Epidermal melanocyte (primary cell): ENCODE measurements at regions not wholly inside any gene's neighbourhood (a gene's known extent, or its start where the extent isn't known, plus 50 kb on each side); places are given as distances from the start of the nearest gene placed in this dataset.
"Not testable (repeated sequence)": the region's sequence is repeated elsewhere in the genome, so short reads cannot be mapped to it uniquely, and the experiment has no call there.

Source experiments
- DNase-seq: peaks from one replicate; pipeline ENCODE4 v3.0.0; 2011; ENCODE audit warnings: low spot score; ENCODE audit not compliant: insufficient read length

DNA sequence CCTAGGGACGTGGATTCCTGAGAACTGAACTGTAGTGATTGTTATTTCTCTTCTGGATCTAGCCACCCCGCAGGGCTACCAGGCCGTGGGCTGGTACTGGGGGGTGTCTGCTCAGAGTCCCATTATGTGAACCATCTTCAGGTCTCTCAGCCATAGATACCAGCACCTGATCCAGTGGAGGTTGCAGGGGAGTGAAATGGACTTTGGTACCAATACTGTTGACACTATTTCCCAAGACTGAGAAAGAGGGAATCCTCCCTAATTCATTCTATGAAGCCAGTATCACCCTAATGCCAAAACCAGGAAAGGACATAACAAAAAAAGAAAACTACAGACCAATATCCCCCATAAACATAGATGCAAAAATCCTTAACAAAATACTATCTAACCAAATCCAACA, 237.0 kb upstream of the AGTR1 start:
- DNase-seq: no peak

DNA sequence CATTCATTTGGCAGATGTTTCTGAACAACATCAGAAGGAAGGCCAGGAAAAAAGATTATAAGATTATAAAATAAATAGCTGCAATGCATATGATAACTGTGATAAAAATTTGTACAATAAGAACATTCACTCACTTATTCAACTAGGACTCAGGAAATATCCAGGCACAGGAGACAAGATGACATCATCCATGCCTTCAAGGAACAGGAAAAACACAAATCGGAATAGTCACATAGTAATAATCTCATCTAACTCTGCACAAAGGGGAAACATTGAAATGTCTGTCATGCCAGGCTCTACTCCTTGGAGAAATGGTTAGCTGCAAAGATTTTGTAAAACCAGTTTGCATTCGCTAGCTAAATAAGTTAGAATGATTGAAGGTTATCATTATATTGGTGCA, 233.5 kb upstream of the AGTR1 start:
- no peak for DNase-seq

DNA sequence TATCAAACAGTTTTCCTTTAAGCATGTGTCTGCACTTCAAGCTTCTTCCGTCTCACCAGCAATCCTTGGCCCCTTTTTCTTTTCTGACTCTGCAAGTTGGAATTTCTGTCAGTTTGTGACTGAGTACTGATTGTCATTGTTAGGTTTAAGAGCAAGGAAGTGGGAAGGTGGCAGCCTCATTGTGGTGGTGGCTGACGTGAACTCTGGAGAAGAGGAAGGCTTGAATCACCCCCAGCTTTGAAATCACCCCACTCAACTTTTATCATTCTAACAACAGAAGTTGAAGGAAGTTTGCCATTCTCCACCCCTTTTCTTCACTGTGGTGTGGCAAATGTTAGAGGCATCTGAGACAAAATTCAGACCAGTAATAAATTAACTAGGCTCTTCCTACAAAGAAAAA, 231.6 kb upstream of the AGTR1 start:
- no peak for DNase-seq

DNA sequence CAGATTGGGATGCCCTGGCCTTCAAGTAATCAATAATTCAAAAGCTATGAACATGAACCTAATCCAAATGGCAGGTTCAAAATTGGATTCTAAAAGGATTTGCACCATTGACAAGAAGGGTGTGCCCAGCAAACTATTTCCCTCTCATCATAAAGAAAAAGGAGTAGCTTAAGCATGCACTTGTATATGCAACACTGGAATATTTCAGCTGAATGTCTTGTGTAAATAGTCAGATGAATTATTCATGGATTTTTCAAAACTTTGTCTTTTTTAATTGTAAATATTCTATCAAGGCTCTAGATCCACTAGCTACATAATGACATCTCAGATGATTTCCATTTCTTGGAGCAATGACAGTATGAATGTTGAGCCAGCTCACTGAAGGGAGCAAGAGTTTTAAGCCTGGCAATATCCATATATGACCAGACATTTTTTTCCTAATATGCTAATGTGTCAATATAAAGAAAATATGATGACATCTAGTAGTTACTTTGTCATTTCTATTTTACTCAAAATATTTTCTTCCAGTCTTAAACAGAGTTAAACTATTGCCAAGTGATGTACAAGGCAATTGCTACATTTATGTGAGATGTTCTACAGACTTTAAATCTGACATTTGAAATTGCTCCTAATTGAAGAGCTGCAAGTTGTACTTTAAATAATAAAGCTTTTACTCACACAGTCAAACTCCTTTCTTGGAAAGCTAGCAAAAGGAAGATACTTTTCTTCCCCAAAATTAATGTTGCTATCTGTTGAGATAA, 230.5 kb upstream of the AGTR1 start:
- DNase-seq: no peak

DNA sequence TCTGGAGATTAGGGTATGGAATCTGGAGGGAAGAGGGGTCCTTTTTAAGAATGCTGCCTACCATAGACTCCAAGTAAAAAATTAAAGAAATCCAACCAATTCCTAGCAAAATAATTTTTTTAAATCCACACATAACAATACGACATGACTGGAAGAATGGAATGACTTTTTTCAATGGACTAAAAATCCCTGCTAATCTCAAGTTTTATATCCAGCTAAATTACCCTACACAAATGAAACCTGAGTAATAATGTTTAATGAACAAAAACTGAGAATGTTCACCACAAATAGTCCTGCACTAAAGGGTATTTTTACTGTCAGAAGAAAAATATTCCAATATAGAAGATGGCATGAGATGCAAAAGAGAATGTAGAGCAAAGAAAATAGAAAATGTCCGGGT, 220.3 kb upstream of the AGTR1 start:
- DNase-seq: no peak

DNA sequence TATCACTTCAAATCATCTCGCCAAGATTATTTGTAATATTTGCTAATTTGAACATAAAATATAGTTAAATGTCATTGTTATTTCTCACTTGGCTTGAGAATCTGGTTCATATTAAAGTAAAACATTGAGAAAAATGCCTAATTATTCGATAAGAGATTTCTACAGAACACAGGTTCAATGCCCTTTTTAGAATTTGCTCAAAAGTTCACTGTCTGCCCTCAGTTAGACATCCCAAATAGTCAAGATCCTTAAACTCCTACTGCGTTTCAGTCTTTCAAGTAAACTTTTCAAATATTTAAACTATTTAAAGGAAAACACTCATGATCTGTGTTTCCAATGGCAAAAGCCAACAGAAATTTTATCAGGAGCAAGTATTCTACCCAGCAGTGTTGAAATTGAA, 204.1 kb upstream of the AGTR1 start:
- DNase-seq: no peak

DNA sequence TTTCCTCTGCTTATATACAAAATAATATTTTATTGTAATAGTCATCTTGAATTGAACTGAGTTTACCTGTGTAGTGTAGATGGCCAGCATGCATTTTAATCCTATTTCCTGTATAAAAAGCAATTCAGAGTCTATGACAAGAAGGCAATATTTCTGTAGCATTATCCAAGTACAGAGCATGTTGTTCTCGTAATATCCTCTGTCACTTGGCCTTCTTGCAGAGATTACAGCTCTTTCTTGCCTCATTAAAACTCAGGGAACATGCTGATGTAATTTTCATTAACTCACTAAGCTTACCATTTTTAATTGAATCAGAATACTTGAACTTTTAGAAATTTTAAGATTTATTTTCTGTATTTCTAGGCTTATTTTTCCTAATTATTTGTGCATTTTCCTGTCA, 203.3 kb upstream of the AGTR1 start:
- no peak for DNase-seq

DNA sequence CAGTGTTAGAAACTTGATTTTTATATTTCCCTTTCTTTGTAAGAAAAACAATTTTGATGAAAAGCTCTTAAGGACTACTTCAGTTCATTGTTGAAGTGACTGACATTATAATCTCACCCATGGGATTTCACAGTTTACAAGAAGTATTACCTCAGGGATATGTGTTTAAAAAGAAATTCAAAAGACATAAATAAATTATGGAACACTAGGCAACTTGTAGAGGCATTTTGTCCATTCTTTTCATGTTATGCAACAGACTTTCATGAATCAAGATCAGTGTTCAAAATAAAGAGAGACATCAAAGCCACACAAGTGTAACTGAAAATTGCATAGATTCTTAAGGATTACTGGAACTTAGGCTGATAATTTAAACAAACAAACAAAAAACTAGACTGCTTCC, 196.8 kb upstream of the AGTR1 start:
- no peak for DNase-seq

DNA sequence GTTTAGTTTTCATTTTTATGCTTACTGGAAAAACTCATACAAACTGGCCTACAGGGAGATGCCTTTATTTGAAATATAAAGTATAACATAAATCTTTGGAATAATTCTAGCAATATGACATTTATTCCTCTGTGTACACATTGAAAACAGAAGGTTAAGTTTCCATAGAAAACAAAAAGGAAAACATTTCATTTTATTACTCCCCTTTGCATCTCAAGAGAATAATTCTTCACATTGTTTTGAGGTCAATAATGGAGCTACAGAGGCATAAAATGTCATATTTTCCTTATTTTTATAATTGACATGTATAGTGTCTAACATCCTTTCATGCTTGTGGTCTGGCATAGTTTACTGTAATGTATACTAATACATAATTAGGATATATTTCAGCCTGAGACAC, 187.6 kb upstream of the AGTR1 start:
- no peak for DNase-seq

DNA sequence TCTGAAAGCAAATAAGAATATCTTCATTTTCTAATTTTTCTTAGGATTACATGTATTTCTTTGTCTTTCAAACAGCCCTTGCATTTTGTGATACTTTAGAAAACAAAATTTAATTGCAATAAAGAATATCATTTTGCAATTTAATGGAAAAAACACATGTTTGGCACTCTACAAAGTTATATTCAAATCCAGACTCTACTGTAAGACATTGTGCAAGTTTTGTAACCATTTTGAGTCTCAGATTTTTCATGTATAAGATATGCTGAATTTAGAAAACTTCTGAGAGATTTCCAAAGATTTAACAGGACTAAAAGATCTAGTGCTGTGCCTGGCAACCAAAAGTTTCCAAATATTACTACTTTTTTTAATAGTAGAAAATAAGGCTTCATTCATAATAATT, 187.1 kb upstream of the AGTR1 start:
- DNase-seq: no peak

DNA sequence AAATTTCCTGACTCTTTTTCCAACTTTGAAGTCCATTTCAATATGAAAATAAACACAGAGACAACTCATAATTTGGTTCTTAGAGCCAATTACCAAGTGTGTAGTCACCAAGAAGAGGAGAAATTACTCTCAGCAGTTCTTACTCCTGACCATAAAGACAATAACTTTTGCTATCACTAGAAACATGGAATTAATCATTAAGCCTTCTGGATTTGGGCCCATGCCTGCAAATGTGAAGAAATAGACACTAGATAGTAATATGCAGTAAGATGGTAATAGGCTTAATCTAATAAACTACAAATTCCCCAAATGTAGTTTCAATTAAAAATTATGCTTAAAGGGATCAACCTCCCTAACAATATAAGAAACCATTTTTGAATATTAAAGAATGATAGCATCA, 185.1 kb upstream of the AGTR1 start:
- DNase-seq: no peak

DNA sequence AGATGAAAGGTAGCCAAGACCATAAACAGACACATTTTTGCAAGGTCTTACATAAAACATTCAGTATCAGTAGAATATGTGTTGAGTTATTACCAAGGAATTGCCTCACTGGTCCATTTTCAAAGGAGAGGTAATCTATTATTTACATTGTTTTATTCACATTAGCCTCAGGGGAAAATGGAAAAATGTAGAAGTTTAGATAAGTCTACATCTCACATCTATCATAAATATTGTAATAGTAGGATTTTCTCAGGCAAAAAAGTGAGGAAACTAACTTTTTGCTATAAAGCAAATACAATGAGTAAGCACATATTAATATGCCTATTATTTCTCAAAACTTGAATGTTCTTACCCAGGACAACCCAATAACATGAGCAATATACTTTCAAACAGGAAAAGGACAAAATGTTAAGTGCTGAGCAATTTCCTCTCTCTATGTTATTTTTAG, 184.6 kb upstream of the AGTR1 start:
- DNase-seq: no peak

DNA sequence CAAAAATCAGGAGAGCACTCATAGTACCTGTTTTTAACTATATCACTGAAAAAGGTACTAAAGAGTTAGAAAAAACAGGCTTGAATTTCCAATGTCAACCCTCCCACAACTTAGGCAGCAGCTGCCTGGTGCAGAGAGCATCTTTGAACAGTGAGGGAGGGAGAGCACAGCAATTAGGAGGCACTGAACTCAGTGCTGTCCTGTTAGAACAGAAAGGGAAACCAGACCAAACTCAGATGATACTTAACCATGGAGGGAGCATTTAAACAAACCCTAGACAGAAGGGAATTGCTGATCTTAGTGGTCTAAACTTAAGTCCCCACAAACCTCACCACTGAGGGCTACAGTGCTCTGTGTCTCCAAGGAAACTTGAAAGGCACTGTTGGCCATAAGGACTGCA, 179.2 kb upstream of the AGTR1 start:
- DNase-seq: no peak

DNA sequence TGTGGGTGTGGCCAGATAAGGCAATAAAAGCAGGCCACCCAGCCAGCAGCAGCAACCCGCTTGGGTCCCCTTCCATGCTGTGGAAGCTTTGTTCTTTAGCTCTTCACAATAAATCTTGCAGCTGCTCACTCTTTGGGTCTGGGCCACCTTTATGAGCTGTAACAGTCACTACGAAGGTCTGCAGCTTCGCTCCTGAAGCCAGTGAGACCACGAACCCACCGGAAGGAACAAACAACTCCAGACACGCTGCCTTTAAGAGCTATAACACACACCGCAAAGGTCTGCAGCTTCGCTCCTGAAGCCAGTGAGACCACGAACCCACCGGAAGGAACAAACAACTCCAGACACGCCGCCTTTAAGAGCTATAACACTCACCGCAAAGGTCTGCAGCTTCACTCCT, 172.1 kb upstream of the AGTR1 start:
- DNase-seq: not testable (repeated sequence)

DNA sequence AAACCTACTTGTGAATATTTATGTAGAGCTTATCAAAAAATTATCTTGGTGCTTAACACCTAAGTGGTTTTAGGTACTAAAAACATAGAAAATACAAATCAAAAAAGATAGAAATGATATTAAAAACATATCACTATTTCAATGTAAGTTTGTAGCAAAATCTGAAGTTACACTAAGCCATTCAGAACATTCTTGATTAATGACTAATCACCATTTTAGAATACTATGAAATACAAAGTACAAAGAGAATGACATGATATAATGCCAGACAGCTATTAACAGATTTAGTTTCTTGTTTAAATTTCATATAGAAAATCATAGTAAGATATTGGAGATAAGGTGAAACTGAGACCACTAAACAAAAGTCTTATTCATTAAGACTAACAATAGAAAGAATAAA, 169.7 kb upstream of the AGTR1 start:
- DNase-seq: no peak

DNA sequence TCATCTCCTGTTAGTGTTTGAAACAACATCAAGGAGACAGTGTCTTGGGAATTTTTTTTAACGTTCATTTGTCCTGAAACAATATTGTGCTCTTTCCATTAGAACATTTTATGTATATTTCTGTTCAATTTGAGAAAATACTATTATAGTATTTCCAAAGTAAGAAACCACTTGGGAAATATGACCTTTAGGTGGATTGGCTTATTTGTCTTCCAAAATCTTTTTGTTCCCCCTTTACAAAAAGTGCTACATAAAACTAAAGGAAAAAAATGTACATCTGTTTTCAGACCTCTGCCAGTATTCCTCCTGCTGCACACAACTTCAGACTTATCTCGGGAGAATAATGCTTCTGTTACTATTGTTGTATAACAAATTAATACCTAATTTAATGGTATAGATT, 165.9 kb upstream of the AGTR1 start:
- DNase-seq: no peak

DNA sequence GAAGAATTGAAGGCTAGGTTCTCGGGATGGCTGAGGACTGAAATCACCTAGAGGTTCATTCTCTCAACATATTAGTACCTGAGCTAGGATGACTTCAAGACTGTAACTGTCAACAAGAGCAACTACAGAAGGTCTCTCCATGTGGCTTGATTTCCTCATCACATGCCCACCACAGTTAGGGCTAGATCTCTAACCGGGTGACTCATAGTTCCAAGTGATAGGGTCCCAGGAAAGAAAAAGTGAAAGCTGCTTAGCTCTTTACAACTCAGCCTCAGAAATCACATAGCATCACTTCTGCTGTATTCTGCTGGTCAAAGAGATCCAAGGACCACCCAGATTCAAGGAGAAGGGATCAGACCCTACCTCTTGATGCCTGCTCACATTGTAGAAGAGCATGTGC, 165.4 kb upstream of the AGTR1 start:
- DNase-seq: no peak

DNA sequence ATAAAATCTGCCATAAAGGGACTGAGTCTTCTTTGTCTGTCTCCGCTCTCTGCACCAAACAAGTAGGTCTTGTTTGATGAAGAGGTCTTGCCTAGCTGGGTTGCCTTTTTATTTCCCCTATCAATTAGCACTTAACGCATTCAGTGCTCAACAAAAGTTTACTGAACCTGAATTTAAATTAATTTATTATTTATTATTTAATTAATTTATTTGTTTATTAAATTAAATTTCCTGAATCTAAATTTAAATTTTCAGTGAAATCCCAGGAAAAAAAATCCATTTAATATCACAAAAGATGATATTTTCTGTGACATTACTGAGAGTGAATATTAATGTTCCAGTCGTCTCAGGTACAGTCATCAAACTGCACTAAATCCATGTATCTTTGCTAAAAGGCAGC, 164.9 kb upstream of the AGTR1 start:
- no peak for DNase-seq

DNA sequence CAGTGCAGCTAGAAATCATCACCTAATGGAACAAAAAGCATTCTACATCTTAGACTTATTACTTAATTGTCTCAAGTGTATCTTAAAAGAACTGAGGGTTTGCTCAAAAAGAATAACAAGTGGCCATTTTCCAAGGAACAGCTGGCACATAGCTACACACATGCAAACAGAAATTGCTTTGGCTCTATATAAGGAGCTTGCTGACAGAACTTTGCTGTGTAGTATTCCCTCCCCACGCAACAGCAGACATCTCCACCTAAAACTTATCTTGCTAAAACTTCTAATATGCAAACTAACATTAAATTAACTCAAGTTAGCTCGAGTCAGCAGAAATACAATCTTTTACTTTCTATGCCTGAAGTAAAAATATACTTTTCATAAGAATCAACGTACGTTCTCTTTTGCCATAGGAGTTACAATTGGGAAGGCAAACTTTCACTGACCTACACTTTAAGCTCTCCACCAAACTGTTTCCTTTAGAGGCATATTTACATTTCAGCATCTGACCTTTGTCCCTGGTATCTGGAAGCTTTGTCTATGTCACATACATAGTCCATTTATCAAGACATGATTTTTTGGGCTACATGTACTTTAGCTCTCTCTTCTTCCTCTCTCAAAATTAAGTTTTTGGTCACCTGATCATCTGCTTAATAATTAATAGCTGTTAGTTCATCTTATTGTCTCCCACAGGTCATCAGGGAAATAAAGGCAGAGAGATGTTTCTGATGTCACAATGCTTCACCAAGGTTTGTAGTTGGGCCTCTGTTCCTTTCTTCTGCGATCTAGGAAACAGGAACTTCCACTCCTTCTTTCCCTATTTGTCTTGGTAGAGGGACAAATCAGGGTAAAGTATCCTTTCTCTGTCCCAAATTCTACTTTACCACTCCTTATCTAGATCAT, 163.4 kb upstream of the AGTR1 start:
- no peak for DNase-seq

DNA sequence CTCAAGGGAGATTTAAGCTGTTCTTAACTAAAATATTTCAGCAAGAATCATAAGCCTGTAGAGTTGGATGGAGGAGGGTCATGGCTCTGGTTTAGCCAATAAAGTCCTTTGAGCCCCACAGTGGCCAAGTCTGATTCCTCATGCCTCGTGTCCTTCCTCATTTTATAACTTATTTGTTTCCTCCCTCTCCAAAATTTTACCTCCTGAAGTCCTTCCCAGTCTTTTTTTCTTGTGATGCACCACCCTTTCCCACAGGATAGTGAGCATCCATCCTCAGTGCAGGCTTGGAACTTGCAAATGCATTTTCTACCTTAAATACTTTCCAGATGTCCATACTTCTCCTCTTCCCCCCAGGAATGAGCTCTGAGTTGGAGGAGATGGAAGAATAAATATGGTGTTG, 162.7 kb upstream of the AGTR1 start:
- DNase-seq: no peak

DNA sequence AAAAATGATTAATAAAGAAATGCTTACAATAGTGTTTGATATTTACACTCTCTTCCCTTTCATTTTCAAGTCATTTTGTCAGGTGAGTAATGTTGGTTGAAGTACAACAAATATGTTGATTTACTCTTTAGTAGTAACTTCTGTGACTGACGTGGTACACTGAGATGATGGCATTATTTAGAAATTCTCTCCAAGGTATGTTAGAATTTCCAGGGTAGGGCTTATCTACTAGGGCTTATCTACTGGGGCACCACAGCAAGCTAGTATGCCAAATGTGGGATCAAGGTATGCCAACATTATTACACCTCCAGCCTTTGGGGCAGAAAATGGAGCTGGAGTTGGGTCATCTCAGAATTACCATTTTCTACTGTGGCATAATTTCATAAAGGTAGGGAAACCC, 157.4 kb upstream of the AGTR1 start:
- DNase-seq: no peak

DNA sequence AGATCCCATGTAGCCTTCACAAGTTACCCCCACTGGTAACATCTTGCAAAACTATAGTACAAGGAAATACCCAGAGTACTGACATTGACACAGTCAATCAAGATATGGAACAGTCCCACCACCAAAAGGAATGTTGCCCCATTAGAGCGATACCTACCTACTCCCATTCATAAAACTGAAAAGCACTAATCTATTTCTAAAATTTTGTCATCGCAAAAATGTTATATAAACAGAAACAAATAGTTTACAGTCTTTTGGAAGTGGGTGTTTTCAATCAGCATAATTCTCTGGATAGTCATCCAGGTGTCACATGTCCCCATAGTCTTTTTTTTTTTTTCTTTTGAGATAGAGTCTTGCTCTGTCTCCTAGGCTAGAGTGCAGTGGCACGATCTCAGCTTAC, 156.9 kb upstream of the AGTR1 start:
- DNase-seq: no peak

DNA sequence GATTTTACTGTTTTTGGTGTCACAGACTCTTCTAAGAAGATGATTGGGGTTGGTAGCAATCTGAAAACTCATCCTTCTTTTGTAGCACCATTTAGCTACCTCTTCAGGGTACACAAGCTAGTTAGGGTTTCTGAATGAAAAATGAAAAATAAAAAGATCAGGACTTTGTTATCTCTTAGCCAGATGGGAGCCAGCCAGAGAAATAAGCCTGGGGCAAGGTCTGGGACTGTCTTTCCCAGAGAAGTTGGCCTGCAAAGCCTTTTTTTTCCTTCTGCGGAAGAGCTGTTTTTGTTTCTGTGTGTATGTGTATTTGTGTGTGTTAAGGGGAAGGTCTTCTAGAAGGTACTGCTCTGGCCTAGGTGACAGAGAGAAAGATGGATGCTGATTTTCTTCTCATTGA, 150.7 kb upstream of the AGTR1 start:
- DNase-seq: no peak
